ENCODE measurements at regions not wholly inside any gene's neighbourhood (a gene's known extent, or its start where the extent isn't known, plus 50 kb on each side); places are given as distances from the start of the nearest gene placed in this dataset.

DNA sequence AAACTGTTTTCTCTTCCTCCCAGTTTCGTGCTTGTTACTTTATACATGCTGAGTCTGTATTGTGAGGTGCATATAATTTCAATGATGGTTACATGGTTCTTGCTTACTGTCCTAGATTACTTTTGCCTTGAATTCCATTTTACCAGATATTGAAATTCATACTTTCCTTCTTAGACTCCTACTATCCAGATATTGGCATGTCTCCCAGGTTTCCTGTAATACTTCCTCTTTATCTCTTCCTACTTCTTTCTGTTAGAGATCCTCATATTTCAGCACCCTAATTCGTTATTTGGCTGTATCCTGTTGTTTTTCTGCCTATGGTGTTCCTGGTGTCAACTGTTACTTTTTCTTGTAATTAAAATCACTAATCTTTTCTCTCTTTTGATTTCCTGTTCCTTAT lies 522.1 kb downstream of the CCDC171 start:
- Mint-ChIP-seq H3K36me3 (ENCODE audit: low read depth) (no peaks in the 10 kb centered on the region), H3K4me1 (peaks cover 26% of the 10 kb centered on the region), H3K27me3 (ENCODE audit: low read depth, poor library complexity) (peaks cover 11% of the 10 kb centered on the region), H3K9me3 (no peaks in the 10 kb centered on the region), H3K27ac (no peak overlapping the region), H3K4me3 (no peak overlapping the region)
- DNase-seq: no peak
- TF ChIP-seq, protein P1, sequence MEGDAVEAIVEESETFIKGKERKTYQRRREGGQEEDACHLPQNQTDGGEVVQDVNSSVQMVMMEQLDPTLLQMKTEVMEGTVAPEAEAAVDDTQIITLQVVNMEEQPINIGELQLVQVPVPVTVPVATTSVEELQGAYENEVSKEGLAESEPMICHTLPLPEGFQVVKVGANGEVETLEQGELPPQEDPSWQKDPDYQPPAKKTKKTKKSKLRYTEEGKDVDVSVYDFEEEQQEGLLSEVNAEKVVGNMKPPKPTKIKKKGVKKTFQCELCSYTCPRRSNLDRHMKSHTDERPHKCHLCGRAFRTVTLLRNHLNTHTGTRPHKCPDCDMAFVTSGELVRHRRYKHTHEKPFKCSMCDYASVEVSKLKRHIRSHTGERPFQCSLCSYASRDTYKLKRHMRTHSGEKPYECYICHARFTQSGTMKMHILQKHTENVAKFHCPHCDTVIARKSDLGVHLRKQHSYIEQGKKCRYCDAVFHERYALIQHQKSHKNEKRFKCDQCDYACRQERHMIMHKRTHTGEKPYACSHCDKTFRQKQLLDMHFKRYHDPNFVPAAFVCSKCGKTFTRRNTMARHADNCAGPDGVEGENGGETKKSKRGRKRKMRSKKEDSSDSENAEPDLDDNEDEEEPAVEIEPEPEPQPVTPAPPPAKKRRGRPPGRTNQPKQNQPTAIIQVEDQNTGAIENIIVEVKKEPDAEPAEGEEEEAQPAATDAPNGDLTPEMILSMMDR (IDR thresholded peaks at IDR 0.05): no peak

DNA sequence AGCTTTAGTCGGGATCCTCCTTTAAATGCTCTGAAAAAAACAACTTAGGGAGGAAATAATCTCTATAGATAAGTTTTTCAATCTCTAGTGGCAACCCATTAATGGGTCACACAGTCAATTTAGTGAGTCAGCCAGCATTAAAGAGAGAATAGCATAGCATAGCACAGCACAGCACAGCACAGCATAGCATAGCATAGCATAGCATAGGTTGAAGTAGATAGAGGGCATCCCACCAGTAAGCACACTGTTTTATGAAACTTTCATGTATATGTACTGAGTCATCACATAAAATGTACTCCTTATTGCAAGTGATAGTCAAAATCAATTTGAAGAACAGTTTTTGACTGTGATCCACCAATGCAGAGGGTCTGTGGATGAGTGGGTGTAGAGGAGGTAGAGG lies 522.9 kb downstream of the CCDC171 start:
- TF ChIP-seq, protein P1 (IDR thresholded peaks at IDR 0.05): no peak
- H3K27me3 Mint-ChIP-seq (ENCODE audit: low read depth, poor library complexity): peaks cover 11% of the 10 kb centered on the region
- no peak overlapping the region for H3K27ac Mint-ChIP-seq
- no peaks in the 10 kb centered on the region for H3K9me3 Mint-ChIP-seq
- DNase-seq: no peak
- no peaks in the 10 kb centered on the region for H3K36me3 Mint-ChIP-seq (ENCODE audit: low read depth)
- no peak overlapping the region for H3K4me3 Mint-ChIP-seq
- peaks cover 18% of the 10 kb centered on the region for H3K4me1 Mint-ChIP-seq

DNA sequence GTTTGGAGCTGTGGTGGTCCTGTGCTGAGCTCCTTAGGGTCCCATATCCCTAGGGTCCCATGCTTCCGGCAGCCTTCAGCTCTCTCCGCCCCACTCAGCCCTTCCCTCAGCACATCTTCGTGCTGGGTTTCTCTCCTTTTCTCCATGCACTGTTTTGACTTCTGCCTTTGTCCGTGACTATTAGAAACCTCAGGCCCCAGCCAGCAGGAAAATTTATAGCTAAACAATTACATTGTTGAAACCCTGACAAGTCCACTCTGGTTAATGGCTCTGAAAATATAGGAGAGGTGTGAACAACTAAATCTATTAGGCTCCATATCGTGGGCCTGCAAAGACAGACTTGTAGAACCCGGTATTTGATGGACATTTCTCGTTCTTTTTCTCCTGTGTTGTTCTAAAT lies 523.7 kb downstream of the CCDC171 start:
- peaks cover 10% of the 10 kb centered on the region for H3K4me1 Mint-ChIP-seq
- TF ChIP-seq, protein P1 (IDR thresholded peaks at IDR 0.05): no peak
- H3K27ac Mint-ChIP-seq: peak overlapping the region; percentile 48
- H3K4me3 Mint-ChIP-seq: no peak overlapping the region
- H3K9me3 Mint-ChIP-seq: no peaks in the 10 kb centered on the region
- peaks cover 11% of the 10 kb centered on the region for H3K27me3 Mint-ChIP-seq (ENCODE audit: low read depth, poor library complexity)
- no peaks in the 10 kb centered on the region for H3K36me3 Mint-ChIP-seq (ENCODE audit: low read depth)
- DNase-seq: no peak

DNA sequence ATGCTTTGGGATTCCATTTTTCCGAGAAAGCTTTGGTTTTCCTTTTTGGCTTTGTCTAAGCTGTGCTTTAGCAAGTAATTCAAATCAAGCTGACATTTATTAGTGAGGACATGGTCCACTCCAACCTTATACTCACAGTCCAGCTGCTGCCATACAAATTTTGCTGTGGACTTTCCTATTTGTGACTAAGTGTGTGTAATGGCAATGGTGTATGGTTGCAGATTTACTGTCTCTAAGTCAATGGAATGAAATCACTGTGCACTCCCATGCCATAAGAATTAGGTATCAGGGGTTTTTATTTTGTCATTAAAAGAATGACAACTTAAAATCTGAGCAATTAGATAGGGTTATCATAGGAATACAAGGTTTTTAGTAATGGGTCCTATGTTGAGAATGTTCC lies 530.0 kb downstream of the CCDC171 start:
- no peak overlapping the region for H3K27ac Mint-ChIP-seq
- peaks cover 16% of the 10 kb centered on the region for H3K9me3 Mint-ChIP-seq
- H3K4me1 Mint-ChIP-seq: no peaks in the 10 kb centered on the region
- no peak for DNase-seq
- TF ChIP-seq, protein P1 (IDR thresholded peaks at IDR 0.05): no peak
- peaks cover 7% of the 10 kb centered on the region for H3K27me3 Mint-ChIP-seq (ENCODE audit: low read depth, poor library complexity)
- H3K36me3 Mint-ChIP-seq (ENCODE audit: low read depth): no peaks in the 10 kb centered on the region
- H3K4me3 Mint-ChIP-seq: no peak overlapping the region

DNA sequence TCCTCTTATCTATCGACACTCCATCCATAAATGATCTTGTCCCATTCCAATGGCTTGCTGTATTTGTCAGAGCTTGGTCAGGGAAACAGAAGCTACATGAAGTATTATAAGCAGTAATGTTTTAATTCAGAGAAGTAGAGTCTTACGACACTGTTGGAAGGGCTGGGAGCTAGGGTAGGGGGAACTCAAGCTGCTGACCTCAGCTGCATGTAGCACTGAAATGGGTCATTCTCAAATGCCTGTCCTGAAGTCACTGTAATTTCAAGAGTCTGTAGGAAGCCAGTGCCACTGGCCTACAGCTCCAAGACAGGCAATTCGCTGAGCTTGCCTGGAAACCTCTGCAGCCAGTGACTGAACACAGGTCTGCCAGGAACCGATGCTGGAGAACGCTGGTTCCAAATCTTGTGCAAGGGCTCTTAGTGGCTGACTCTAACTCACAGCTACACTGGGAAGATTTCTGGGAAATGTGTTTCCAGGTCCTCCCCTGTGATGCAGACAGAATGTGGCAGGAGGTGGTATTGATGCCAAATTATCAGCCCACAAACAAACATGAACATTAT lies 532.4 kb downstream of the CCDC171 start:
- Mint-ChIP-seq H3K27ac (no peak overlapping the region), H3K36me3 (ENCODE audit: low read depth) (no peaks in the 10 kb centered on the region), H3K4me3 (no peak overlapping the region), H3K4me1 (no peaks in the 10 kb centered on the region), H3K27me3 (ENCODE audit: low read depth, poor library complexity) (peaks cover 10% of the 10 kb centered on the region), H3K9me3 (peaks cover 36% of the 10 kb centered on the region)
- TF ChIP-seq, protein P1 (IDR thresholded peaks at IDR 0.05): no peak
- DNase-seq: no peak

DNA sequence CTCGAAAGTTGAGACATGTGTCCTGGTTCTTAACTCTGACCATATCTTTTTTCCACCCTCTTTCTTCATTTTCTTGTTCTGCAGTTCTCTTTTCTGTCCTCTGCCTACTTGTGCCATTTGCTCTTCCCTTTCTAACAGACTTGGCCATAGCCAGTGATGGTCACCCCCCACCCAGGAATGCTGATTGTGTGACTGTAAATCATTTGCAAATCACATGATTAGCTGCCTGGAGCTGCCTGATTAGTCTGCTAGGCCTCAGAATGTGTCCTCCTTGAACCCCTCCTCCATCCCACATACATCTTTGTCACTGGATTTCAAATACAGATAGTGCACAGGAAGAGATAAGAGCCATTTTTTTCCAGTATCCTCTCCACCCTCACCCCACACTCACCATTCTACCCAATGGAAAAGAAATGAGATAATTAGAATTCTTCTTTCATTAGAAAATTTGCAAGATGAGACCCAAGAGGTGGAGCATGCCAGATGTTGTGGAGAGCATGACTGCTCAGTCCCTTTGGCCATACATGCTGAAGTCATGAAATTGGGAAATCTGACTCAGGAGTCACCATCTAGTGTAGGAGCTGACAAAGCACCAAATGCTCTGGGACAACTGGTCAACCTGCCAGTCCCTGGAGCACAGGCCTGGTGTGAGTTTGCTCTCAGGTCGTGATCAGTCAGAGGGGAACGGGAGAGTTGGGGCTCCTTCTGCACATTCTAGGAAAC lies 538.2 kb downstream of the CCDC171 start:
- Mint-ChIP-seq H3K4me1 (peaks cover 15% of the 10 kb centered on the region), H3K9me3 (peaks cover 41% of the 10 kb centered on the region), H3K27ac (no peak overlapping the region), H3K4me3 (no peak overlapping the region), H3K36me3 (ENCODE audit: low read depth) (no peaks in the 10 kb centered on the region), H3K27me3 (ENCODE audit: low read depth, poor library complexity) (peaks cover 14% of the 10 kb centered on the region)
- TF ChIP-seq, protein P1 (IDR thresholded peaks at IDR 0.05): no peak
- no peak for DNase-seq

Data from nephron progenitor cell (in vitro differentiated cells).